Testis (tissue), 2 donors: ENCODE measurements at regions not wholly inside any gene's neighbourhood (a gene's known extent, or its start where the extent isn't known, plus 50 kb on each side); places are given as distances from the start of the nearest gene placed in this dataset.

ENCODE experiments used
- CTCF ChIP-seq, 3 experiments: fragments of 450-650 bp in 2 of 3; fragments of 200-600 bp in 1 of 3; sonication (generic) in 1 of 3; IDR thresholded peaks; one replicate each; pipeline ENCODE4 v1.5.1; 2016 to 2019; ENCODE audit warnings: antibody characterized with exemption in 3 of 3, mild to moderate bottlenecking in 2 of 3, moderate library complexity in 1 of 3
- POLR2A ChIP-seq: fragments of 450-650 bp; IDR thresholded peaks from one replicate; pipeline ENCODE4 v1.6.1; 2017; ENCODE audit warnings: antibody characterized with exemption, mild to moderate bottlenecking, moderate library complexity

DNA sequence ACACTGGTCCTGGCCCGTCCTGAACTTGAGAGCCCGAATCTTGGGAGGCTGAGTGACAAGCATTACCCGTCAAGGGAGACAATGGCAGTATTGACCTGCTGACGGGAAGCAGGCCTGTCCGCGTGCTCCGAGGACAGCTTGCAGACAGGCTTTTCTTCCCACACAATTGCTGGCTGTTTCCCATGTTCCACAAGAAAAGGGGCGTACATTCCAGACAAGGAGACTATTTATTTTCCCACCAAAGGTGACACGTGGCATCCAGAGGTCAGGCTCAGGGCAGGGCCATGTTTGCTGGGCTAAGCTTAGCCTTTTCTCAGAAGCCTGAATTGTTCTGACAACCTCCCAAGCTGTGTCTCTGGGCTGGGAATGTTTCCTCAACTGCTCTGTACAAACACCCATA lies 86.9 kb upstream of the SPON1 start:
- TF ChIP-seq CTCF (IDR thresholded peaks at IDR 0.05) (no peak), POLR2A (no peak)
